Keratinocyte (primary cell): ENCODE measurements at regions not wholly inside any gene's neighbourhood (a gene's known extent, or its start where the extent isn't known, plus 50 kb on each side); places are given as distances from the start of the nearest gene placed in this dataset.

Experiments
- EZH2 ChIP-seq: IDR thresholded peaks from one replicate; pipeline ENCODE4 v1.6.1; 2012; ENCODE audit warnings: inconsistent platforms, mild to moderate bottlenecking, low read length, moderate library complexity
- TF ChIP-seq, protein P1 (sequence below), 3 experiments: IDR thresholded peaks in 1 of 3; conservative IDR thresholded peaks in 1 of 3; optimal IDR thresholded peaks in 1 of 3; 2 replicates in 2 of 3; 3 replicates in 1 of 3; pipeline versions ENCODE3 to v1.5.1; 2011; ENCODE audit warnings: low read length in 3 of 3, mild to moderate bottlenecking in 3 of 3, moderate library complexity in 2 of 3, control low read depth in 1 of 3, inconsistent platforms in 1 of 3; ENCODE audit not compliant: insufficient read depth in 2 of 3; ENCODE audit errors: extremely low read depth in 1 of 3

DNA sequence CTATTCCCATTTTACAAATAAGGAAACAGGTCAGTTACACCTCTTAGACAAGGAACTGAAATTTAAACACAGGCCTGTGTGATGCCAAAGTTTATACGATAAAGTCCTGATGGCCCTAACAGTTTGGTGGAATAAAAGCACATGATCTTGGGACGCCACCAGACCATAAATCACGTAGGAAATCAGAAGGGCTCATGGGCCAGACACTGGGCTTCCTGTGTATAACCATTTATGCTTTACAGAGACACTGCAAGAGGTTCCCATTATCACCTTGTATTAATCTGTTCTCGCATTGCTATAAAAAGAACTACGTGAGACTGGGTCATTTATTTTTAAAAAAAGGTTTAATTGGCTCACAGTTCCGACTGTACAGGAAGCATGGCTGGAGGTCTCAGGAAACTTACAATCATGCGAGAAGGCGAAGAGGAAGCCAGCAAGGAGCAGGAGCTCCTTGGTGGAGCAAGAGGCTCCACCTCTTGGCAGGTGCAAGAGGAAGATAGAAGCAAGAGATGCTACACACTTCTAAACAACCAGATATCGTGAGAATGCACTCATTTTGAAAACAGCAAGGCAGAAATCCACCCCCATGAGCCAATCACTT lies 124.0 kb upstream of the MON1B start:
- TF ChIP-seq, protein P1, sequence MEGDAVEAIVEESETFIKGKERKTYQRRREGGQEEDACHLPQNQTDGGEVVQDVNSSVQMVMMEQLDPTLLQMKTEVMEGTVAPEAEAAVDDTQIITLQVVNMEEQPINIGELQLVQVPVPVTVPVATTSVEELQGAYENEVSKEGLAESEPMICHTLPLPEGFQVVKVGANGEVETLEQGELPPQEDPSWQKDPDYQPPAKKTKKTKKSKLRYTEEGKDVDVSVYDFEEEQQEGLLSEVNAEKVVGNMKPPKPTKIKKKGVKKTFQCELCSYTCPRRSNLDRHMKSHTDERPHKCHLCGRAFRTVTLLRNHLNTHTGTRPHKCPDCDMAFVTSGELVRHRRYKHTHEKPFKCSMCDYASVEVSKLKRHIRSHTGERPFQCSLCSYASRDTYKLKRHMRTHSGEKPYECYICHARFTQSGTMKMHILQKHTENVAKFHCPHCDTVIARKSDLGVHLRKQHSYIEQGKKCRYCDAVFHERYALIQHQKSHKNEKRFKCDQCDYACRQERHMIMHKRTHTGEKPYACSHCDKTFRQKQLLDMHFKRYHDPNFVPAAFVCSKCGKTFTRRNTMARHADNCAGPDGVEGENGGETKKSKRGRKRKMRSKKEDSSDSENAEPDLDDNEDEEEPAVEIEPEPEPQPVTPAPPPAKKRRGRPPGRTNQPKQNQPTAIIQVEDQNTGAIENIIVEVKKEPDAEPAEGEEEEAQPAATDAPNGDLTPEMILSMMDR (optimal IDR thresholded peaks at IDR 0.05 in 1 of 3, IDR thresholded peaks at IDR 0.05 in 1 of 3, conservative IDR thresholded peaks at IDR 0.05 in 1 of 3; ENCODE audit: extremely low read depth in 1 of 3, insufficient read depth in 2 of 3, low read length in 3 of 3), result no peak
- no peak for TF ChIP-seq EZH2
